GM18519 (cell line): ENCODE measurements at regions not wholly inside any gene's neighbourhood (a gene's known extent, or its start where the extent isn't known, plus 50 kb on each side); places are given as distances from the start of the nearest gene placed in this dataset.

Experiments
- ATAC-seq: cut with Tn5 transposase; IDR thresholded peaks from one replicate; pipeline ENCODE4 v1.9.1; 2021; ENCODE audit warnings: mild to moderate bottlenecking, moderate library complexity; ENCODE audit not compliant: unreplicated experiment, low FRiP score

- ATAC-seq: no peak
Measured at GRCh38 chr13:72050251-72050650, 183.2 kb upstream of the DACH1 start.

- ATAC-seq: no peak
Measured at GRCh38 chr13:72043366-72043765, 176.4 kb upstream of the DACH1 start.

GRCh38 chr13:72041165-72041564, 174.2 kb upstream of the DACH1 start:
- no peak for ATAC-seq

GRCh38 chr13:72039126-72039525, 172.1 kb upstream of the DACH1 start:
- ATAC-seq: no peak

DNA sequence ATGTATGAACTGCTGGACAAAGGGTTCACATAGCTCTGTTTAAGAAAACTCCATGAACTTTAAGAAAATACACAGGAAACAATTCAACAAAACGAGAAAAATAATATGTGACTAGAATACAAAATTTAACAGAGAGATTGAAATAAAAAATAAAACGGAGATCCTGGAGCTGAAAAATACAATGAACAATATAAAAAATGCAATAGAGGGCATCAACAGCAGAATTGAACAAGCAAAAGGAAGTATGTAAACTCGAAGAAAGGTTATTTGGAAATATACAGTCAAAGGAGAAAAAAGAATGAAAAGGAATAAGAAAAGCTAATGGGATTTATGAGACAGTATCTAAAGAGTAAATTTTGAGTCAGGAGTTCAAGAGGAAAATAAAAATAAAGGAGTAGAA, 163.0 kb upstream of the DACH1 start:
- no peak for ATAC-seq

GRCh38 chr13:72025836-72026235, 158.8 kb upstream of the DACH1 start:
- ATAC-seq: no peak

GRCh38 chr13:72023895-72024294, 156.9 kb upstream of the DACH1 start:
- no peak for ATAC-seq

GRCh38 chr13:72005455-72005854, 138.5 kb upstream of the DACH1 start:
- ATAC-seq: no peak

GRCh38 chr13:72004784-72005374, 137.9 kb upstream of the DACH1 start:
- ATAC-seq: no peak

DNA sequence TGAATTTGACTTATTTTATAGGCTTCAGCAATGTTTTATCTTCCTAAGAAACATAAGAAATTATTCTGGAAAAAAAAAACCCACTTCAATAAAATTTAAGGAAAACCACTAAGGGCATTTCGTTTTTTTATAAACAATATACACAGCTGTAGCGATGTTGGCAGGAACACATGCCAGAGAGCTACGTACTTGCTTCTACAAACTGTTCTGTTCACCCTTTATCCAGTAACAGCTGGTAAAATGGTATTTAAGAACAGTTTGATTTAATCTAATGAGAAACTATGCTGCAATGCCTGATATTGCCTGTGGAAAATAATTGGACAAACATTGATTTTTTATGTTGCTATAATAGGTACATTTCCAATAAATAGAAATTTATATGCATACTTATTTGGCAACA, 137.2 kb upstream of the DACH1 start:
- ATAC-seq: no peak

- ATAC-seq: no peak
Measured at GRCh38 chr13:71998223-71998622, 131.2 kb upstream of the DACH1 start.

- no peak for ATAC-seq
Measured at GRCh38 chr13:71979616-71980015, 112.6 kb upstream of the DACH1 start.

DNA sequence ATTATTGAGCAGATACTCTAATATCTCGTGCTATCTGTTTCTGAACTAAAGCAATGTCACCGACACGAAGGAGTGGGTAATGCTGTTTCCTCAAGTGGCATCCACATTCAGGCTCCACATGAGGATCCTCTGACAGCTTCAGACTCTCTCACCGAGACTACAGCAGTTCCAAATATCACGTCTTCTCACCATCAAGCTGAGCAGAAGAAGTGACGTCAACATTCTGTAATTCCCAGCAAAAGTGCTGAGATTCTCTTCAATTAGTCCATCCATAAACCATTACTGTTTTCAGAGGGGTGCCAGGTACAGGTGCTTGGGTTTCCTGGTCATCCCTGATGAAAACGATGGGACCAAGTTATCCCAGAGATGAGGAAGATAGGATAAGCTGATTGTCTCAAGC, 110.0 kb upstream of the DACH1 start:
- ATAC-seq: no peak

- no peak for ATAC-seq
Measured at GRCh38 chr13:71967990-71968389, 101.0 kb upstream of the DACH1 start.

- no peak for ATAC-seq
Measured at GRCh38 chr13:71964491-71965100, 97.6 kb upstream of the DACH1 start.

GRCh38 chr13:71962735-71963134, 95.7 kb upstream of the DACH1 start:
- ATAC-seq: no peak

GRCh38 chr13:71962126-71962525, 95.1 kb upstream of the DACH1 start:
- no peak for ATAC-seq

- ATAC-seq: no peak
Measured at GRCh38 chr13:71949441-71949840, 82.4 kb upstream of the DACH1 start.

DNA sequence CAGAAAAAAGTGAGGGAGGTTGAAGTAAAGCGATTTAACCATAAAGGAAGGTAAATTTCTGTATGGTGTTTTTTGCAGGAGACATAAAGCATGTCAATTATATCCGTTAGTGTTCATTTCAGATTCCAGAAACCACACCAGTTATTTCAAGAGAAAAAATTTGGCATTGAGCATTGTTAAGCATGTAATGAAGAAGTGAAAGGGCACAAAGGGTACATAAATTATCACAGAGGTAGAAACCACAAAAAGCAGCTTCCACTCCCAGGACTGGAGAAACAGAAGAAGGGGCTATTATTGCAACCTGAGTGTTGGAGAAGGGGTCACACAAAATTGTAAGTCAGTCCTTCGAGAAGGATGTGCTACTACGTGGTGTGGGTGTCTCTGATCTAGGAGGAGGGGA, 72.2 kb upstream of the DACH1 start:
- no peak for ATAC-seq

- ATAC-seq: no peak
Measured at GRCh38 chr13:71935166-71935840, 68.3 kb upstream of the DACH1 start.

GRCh38 chr13:71924931-71925330, 57.9 kb upstream of the DACH1 start:
- ATAC-seq: no peak

DNA sequence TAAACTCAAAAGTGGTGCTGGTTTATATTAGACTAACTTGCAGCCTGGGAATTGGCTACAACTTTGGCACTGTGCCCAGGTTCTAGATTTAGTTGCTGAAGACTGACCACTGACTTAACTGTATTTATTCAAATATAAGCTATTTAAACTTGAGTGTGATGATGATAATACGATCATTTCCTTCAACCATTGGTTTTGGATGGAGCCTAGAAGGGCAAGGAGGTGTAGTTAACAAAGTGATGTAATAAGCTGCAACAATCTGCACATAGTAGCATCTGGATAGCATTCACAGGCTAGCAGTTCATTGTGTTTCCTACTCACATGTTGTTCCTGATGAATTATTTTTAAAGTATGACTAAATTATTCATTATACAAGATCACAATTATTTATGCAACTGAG, 55.2 kb upstream of the DACH1 start:
- ATAC-seq: no peak
